GM18867 (cell line): ENCODE measurements at regions not wholly inside any gene's neighbourhood (a gene's known extent, or its start where the extent isn't known, plus 50 kb on each side); places are given as distances from the start of the nearest gene placed in this dataset.

Experiments used
- ATAC-seq: cut with Tn5 transposase; IDR thresholded peaks from one replicate; pipeline ENCODE4 v1.9.1; 2021; ENCODE audit warnings: mild to moderate bottlenecking, moderate library complexity; ENCODE audit not compliant: unreplicated experiment

DNA sequence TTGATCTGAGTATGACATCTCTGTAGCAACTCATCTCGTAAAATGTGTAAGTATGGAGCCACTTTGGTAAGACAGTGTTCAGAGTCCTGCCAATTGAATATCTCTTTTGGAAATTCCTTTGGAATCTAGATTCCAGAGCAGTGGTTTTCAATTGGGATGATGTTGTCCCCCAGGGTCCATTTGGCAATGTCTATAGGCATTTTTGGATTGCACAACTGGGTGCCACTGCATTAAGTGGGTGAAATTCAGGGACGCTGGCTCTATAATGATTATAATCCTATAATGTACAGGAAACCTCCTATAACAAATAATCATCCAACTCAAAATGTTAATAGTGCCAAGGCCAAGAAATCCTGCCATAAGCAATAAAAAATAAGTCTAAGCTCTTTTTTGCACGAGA is 404.8 kb upstream of the RAG2 start:
- ATAC-seq = no peak

DNA sequence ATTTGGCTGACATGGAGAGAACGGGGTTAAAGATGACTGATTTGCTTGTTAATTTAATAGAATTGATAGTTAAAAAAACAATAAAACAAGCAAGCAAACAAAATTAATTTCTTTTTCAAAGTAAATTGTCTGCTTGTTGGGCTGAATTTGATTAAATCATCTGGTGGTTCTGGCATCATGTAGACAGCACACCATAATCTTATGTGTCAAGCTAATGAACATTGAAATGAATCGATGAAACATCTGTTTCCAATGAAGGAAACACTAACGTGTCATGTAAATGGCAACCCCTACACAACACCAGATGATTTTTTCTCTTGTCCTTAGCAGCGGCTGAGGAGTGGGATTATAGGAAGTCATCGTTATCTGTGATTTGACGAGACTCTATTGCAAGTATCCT is 399.6 kb upstream of the RAG2 start:
- no peak for ATAC-seq

DNA sequence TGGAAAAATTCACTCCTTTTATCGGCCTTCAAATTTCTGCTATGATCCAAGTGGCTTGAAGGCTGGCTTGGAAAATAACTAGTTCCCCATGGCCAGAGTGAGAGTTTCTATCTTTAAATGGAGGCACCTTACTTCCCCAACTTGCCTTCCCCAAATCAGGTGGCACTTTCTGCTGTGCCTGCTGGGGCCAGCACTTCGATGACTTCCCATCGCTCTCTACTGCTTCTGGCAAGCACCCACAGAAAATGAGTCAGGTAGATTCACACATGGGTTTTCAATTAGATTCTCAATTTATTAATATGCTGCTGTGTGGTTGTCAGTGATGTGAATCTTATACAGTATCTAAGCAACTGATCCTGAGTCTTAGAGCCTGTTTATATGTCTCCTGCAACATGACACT is 398.8 kb upstream of the RAG2 start:
- ATAC-seq = no peak

DNA sequence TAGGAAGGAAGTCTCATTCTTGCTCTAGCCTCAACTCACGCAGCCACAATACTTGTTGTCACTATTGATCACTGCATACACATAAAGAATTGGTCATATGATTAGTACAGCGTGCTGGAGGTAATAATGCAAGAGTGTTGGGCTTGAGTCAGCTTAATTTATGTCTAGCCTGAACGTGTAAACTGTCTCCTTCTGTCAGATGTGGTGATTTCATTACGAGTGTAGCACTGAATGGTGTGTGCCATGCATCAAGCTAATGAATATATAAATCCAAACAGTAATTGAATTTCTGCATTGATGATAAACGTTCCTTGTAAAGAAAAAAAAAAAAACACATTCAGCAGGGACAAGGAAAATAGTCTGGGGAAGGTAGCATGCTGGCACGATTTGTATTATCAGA is 396.2 kb upstream of the RAG2 start:
- no peak for ATAC-seq

DNA sequence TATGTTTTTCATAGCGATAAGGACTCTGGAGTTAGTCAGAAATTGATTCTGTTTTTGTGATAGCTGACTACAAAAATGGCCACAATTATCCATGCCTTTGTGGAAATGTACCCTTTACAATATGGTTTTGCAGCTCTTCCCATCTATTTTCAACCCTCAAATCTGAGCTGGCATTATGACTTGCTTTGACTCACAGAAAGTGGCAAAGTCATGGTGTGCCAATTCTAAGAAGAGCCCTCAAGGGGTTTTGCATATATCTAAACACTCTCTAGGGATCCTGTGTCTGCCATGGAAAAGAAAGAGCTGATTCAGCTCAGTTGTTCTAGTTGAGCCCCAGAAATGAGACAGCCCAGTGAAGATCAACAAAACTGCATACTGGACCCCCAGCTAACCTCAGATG is 390.5 kb upstream of the RAG2 start:
- ATAC-seq = no peak

DNA sequence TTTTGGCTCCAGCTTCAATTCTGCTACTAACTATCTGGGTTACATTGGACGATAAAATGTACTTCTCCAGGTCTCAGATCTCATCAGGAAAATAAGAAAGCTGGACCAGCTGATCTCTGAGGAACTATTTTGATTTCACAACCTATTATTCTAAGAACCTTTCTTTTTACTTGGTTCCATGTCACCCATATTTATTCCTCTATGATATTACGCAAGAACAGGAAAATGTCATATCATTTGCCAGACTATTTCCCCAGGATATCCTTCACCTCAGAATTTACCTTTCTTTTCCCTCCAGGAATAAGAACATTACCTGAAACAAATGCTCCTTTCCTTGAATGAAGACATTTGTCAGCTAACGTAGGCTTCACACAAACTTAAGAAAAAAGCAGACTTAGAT is 387.5 kb upstream of the RAG2 start:
- no peak for ATAC-seq

DNA sequence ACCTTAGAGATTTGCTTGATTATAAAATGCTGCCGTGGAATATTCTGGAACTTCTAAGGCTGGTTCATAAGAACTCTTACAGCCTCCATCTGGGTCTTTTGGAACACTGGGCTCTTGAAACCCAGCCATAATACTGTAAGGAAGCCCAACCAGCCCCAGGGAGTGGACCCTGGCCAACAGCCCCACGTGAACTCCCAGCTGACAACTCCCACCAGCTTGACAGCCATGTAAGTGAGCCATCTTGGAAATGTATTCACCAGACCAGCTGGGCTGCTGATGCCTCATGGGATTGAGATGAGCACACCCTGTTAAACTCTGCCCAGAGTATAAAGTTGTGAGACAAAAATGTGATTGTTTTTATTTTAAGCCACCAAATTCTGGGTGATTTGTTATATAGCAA is 378.7 kb upstream of the RAG2 start:
- ATAC-seq = no peak

DNA sequence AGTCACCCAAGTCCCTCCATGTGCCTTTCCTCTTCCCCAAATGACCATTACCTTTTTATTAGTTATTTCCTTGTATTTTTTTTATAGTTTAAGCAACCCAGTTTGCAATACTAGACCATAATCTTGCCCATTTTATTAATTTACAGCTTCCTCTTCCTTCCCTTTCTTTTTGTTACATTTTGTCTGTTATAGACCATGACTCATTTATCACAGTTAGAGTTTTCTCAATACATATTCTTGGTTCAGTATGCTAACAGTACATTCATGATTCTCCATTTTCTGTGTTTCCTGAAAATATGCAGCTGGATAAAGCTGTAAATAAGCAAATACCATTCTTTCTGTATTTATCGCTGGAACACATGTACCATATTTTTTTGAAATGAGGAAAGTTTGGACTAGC is 376.7 kb upstream of the RAG2 start:
- no peak for ATAC-seq

DNA sequence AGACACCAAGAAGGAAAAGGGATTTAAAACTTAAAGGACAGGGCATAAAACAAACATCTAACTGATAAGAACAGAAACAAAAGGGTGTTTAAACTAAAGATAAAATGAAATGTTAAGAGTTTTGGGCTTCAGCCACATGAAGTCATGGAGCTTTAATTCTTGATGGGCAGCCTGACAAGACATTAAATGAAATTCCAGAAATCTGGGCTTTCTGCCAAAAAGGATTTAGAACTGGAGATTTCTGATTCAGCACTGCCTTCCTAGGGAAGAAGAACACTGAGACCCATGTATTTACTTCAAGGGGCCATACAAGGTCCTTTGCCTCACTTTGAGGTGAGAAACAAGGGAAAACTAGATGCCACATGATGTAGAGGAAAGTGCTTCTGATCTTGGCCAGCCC is 355.9 kb upstream of the RAG2 start:
- no peak for ATAC-seq

DNA sequence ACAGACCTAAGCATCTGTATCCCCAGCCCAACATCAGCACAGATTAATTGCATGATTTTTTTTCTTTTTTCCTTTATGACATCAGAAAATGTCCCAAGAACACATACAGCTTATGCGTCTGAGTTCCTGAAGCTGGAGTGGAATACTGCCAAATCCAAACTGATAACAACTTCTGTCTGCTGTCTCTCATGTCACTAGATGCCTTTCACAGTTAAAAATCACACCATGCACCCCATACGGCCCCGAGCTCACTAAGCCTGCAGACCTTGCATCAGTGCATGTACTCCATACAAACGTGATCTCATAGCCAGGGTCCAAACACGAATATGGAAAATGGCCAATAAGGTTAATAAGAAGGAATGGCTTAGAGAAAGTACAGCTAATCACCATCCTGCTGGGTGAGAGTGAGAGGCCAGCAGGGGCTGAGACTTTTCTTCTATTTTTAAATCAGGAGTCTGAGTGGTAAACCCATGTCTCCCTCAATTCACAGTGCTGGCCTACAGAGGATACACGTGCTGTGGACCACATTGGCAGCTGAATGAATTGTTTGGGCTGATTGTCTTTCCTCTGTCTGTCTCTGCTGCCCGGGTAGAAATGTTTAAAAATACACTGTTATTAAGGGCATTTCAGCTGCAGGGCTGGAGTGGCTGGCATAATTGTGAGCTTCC is 350.6 kb upstream of the RAG2 start:
- ATAC-seq = no peak

DNA sequence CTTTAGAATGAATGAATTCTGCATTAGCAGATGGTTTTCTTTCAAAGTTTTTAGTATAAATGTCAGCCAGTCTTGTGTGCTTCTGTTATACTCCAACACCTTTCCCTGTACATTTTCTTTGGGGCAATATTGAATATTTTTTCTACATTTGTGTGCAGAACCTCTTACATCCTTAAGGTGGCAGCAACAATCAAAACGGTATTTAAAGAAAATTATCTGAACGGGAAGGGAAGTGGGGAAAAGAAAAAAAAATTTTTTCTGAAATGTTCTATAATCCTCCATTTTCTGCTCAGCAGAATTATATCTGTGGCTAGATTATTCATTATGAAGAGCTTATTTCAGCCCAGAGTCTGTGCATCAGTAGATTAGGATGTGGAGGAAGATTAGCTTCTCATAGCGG is 347.3 kb upstream of the RAG2 start:
- no peak for ATAC-seq

DNA sequence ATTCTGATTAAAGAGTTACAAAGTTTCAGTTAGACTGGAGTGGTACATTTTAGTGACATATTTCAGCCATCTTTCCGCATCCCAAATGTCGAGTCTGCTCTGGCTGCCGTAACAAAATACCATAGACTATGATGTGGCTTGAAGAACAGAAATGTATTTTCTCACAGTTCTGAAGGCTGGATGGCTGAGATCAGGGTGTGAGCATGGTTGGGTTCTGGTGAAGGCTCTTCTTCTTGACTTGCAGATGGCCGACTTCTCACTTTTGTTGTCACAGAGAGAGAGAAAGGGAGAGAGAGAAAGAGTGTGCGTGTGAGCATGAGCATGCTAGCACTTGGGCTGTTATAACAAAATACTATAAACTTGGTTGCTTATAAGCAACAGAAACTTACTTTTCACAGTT is 335.4 kb upstream of the RAG2 start:
- no peak for ATAC-seq

DNA sequence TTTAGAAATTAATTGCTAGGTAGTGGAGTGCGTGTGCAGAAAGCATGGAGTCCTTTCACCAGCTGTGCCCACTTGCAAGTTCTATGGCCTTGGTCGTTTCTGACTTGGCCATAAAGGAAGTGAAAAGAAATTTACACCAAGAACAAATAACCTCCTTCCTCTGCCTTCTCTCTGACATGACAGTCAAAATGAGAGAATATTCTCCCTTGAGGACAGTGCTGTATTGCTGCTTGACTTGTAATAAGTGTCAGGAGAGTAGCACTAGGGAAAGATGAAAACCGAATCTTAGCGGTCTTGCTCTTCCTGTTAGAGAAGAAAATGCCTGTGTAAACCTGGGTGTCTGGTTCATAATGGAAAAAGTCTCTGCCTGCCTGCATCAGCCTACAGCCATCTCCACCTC is 333.1 kb upstream of the RAG2 start:
- ATAC-seq = no peak

DNA sequence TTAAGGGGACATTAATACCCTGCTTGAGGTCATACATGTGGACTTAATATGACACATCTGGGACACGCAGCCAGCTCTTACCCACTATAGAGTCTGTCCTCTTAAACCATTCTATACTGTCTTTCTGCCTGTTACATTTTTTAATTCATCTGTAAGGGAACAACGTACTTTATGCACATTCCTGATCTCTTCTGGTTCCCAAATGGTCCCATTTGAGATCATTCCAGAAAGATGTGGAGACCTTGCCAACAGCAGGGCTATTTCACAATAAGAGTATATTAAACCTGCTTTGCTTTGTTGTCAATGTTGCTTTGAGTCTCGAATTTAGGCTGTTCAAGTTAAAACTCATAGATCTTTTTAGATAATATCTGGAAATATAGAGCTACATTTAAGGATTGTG is 332.2 kb upstream of the RAG2 start:
- no peak for ATAC-seq

DNA sequence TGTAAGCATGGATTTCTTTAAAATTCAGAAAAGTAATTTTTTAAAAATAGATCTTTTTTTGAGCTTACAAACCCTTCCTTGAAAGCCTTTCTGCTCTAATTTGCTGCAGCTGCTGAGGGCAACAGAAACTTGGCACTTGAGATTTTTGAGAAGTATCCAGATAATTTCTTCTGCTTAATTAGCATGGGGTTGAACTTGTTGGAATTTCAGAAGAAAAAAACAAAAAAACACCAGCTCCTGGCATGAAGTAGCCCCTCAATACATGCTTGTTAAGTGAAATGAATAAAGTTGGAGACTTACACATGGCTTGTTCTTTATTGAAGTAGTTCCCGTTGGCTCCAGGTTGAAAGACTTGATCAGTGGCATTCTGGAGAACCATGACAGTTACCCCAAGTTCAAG is 331.4 kb upstream of the RAG2 start:
- ATAC-seq = no peak

DNA sequence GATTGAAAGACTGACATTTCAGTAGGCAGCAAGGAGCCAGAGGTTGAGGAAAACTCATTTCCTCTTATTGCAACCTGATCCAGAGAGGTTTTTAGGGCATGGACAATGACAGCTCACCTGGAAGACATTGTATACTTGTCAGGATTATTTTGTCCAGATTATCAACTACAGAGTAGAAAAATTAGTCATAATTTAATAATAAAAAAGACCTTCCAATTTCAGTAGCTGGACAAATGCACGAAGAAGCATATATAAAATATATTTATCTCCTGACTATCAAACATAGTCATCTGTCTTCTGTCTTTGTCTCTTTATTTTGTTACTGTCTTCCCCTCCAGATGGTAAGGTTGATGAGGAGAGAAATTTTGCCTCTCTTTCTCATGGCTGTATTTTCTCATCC is 330.6 kb upstream of the RAG2 start:
- no peak for ATAC-seq

DNA sequence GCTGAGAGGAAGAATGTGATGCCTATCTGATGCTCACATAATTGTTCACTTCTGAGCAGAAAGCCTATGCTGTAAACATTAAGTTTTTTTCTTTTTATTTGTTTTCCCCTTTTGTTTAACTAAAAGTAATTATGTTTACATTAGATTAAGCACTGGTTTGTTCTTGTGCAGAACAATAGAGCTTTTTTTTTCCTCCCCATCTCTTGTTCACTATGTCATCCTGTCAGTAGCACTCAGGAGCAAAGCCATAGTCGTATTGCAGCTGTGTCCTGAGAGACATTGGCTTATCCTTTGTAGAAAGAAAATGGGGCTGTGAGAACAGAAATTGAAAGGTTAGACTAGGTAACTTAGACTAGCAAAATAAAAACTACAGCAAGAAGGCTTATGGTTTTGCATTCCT is 301.8 kb upstream of the RAG2 start:
- no peak for ATAC-seq

DNA sequence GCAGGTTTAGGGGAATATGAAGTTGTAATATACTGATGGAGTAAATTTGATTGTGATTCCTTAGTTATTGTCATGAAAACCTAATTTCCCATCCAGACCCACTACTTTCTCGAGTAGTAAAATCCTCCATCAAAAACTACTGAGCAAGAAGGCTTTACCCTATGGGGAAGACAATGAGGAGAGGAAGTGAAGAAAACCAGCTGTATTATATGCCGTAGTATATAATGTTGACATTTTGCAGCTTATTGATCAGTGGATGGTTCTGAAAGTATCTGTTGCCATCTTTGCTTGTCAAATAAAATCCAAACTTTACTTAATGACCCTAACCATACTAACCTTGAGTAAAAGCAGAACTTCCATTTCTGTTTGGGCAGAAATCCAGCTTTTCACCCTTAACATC is 292.8 kb upstream of the RAG2 start:
- ATAC-seq = no peak

DNA sequence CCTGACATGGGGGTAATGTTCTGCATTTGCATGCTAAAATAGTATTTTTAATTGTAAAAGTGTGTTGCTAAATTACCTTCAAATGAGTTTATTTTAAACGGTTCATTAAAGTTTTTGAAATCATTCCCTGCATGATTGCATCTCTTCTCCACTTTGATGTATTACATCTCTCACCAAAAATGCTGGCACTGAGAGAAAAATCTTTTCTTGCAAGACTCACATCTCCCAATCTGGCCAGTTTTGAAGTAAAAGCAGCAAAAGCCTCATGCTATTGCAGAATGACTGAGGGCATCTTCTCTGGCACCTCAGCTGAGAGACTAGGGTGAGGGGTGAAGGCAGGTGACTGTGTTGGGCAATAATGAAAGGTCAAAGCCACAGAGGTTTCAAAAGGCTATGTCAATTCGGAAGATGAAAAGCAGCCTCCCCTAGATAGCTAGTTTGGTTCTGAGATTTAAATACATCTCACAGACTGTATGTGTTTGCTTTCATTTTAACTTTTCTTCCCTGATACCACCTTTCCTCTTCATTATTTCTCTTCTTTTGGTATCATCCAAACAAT is 292.2 kb upstream of the RAG2 start:
- peak; percentile 73 for ATAC-seq

DNA sequence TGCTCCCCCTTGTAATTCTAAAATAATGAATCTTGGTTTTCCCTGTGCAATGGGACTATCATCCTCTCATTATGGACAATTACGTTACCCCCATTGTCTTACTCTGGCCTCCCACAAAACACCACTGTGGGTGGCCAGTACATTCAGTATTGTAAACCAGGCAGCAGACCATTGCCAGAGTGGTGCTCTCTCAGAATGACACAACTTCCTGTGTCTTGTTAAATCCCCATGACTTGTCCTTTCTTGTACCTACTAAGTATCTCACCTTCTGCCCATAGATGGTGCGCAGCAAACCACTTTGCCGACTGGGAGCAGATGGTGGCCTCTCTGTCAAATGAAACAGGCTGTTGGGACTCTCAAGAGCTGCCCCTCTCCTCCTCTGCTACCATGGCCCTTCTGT is 287.1 kb upstream of the RAG2 start:
- no peak for ATAC-seq

DNA sequence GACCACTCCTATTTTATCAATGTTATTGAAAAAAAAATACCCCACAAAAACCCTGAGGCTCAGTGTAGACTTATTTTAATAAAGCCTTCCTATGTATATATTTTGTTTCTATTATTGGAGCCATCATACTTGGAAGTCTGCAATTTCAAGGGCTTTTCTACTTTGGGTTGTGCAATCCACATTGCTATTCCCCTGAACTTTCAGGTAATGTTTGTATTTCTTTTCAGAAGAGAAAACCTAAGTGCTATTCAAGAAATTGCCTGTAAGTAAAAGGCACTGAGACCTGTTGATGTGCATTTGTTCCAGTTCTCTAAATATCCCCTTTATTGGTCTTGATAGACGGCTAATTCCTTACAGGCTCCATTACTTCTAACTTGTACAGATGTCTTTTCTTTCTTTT is 280.7 kb upstream of the RAG2 start:
- ATAC-seq = no peak

DNA sequence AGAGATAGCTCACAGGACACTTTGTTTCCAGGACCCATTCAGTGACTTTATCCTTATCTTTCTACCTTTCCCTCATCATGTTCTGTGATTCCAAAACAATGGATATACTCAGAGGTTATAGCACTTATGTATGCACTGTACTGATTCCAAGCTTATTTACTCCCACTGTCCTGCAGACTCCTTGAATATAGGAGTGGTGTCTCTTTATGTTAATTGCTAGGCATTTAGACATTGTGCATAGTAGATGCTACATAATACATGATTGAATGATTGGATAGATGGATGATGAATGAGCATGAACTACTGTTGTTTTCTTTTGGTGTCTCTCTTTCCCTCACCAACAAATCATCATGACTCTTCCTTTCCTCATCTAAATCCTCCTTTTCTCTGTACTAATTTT is 279.1 kb upstream of the RAG2 start:
- no peak for ATAC-seq

DNA sequence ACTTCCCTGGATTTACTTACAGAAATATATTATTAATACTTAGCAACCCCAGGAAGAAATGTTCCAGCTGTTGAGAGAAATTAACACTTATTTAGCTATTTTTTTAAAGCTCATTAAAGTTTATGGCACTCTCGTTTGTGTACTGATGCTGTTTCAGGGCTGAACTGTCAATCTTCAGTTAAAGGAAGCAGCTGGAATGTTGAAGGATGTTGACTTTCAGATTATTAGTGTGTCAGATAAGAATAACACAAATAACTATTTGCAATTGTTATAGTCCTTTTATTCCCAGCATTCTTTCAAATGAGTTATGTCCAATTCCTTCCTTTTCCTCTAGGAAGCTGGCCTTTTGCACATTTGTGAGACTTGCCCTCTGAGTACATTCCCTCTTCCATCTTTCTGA is 278.2 kb upstream of the RAG2 start:
- no peak for ATAC-seq
